ENCODE measurements at regions not wholly inside any gene's neighbourhood (a gene's known extent, or its start where the extent isn't known, plus 50 kb on each side); places are given as distances from the start of the nearest gene placed in this dataset.

- no peak for TF ChIP-seq CTCF (IDR thresholded peaks at IDR 0.05)
- no peak for TF ChIP-seq GTF2I (CRISPR knock-in tag; conservative IDR thresholded peaks at IDR 0.05)
- TF ChIP-seq TP53 (CRISPR knock-in tag; IDR thresholded peaks at IDR 0.05): no peak
- no peak for TF ChIP-seq ATF3 (CRISPR knock-in tag; conservative IDR thresholded peaks at IDR 0.05)
- no peak for TF ChIP-seq ZNF396 (CRISPR knock-in tag; IDR thresholded peaks at IDR 0.05; ENCODE audit: borderline replicate concordance)
- no peak for TF ChIP-seq TEAD4 (CRISPR knock-in tag; IDR thresholded peaks at IDR 0.05)
- TF ChIP-seq, protein P1, sequence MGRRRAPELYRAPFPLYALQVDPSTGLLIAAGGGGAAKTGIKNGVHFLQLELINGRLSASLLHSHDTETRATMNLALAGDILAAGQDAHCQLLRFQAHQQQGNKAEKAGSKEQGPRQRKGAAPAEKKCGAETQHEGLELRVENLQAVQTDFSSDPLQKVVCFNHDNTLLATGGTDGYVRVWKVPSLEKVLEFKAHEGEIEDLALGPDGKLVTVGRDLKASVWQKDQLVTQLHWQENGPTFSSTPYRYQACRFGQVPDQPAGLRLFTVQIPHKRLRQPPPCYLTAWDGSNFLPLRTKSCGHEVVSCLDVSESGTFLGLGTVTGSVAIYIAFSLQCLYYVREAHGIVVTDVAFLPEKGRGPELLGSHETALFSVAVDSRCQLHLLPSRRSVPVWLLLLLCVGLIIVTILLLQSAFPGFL (CRISPR knock-in tag; IDR thresholded peaks at IDR 0.05; ENCODE audit: borderline replicate concordance): no peak
- TF ChIP-seq NR3C1 (CRISPR knock-in tag; conservative IDR thresholded peaks at IDR 0.05; ENCODE audit: low read depth): no peak
- TF ChIP-seq ELF4 (CRISPR knock-in tag; IDR thresholded peaks at IDR 0.05; ENCODE audit: low read depth): no peak
- TF ChIP-seq ZNF423 (CRISPR knock-in tag; IDR thresholded peaks at IDR 0.05): no peak
- TF ChIP-seq IRF1 (CRISPR knock-in tag; IDR thresholded peaks at IDR 0.05): no peak
Measured at GRCh38 chr21:28375708-28376385, 616.8 kb downstream of the LTN1 start.
